Prostate gland (tissue), 2 donors: ENCODE measurements at regions not wholly inside any gene's neighbourhood (a gene's known extent, or its start where the extent isn't known, plus 50 kb on each side); places are given as distances from the start of the nearest gene placed in this dataset.

Experiments
- POLR2A ChIP-seq: fragments of 450-650 bp; IDR thresholded peaks from one replicate; pipeline ENCODE4 v1.6.1; 2016; ENCODE audit warnings: antibody characterized with exemption, mild to moderate bottlenecking
- POLR2AphosphoS5 ChIP-seq: sonication (generic); formaldehyde crosslinking; IDR thresholded peaks from one replicate; pipeline ENCODE4 v1.6.1; 2017; ENCODE audit warnings: antibody characterized with exemption
- TF ChIP-seq, protein P1 (sequence below), 4 experiments: fragments of 200-600 bp in 2 of 4; fragments of 450-650 bp in 2 of 4; sonication (generic) in 2 of 4; IDR thresholded peaks; 1 replicate in 3 of 4; 2 replicates in 1 of 4; pipeline ENCODE4 v1.5.1; 2016 to 2019; ENCODE audit warnings: antibody characterized with exemption in 4 of 4, mild to moderate bottlenecking in 2 of 4, moderate library complexity in 2 of 4

DNA sequence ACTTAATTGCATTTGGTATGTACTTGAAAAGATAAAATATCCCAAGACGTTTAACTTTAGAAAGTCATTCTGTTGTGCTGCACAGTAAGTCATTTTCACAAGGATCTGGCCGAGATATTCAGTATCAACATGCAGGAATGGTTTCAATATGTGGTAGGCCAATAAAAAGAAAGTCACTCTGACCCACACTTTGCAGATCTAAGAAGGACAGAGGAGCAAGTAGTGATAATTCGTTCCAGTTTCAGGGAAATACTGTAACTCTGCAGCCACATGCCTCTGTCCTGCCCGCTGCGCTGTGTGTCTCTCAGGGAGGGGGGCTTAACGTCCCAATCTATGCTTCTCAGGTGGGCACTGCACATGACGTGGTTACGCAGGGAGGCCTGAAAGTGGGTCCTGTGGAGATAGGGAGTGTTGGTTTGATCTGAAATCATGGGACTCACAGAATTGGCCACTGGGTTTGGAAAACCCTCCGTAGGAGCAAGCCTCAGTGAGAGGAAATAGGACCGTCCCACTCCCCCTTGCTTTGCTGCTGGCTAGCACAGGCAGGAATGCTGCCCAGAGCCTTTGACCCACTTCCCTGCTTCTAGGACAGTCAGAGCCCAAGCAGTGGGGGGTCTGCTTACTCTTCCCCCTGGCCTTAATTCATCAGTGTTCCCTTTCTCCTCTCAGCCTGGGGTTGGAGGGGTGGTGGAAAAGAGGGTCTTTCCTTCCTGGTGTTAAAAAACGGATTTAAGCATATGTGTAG lies 314.7 kb upstream of the SPRED2 start:
- TF ChIP-seq, protein P1, sequence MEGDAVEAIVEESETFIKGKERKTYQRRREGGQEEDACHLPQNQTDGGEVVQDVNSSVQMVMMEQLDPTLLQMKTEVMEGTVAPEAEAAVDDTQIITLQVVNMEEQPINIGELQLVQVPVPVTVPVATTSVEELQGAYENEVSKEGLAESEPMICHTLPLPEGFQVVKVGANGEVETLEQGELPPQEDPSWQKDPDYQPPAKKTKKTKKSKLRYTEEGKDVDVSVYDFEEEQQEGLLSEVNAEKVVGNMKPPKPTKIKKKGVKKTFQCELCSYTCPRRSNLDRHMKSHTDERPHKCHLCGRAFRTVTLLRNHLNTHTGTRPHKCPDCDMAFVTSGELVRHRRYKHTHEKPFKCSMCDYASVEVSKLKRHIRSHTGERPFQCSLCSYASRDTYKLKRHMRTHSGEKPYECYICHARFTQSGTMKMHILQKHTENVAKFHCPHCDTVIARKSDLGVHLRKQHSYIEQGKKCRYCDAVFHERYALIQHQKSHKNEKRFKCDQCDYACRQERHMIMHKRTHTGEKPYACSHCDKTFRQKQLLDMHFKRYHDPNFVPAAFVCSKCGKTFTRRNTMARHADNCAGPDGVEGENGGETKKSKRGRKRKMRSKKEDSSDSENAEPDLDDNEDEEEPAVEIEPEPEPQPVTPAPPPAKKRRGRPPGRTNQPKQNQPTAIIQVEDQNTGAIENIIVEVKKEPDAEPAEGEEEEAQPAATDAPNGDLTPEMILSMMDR (IDR thresholded peaks at IDR 0.05): no peak
- no peak for TF ChIP-seq POLR2A
- no peak for TF ChIP-seq POLR2AphosphoS5
